ENCODE measurements at regions not wholly inside any gene's neighbourhood (a gene's known extent, or its start where the extent isn't known, plus 50 kb on each side); places are given as distances from the start of the nearest gene placed in this dataset.

DNA sequence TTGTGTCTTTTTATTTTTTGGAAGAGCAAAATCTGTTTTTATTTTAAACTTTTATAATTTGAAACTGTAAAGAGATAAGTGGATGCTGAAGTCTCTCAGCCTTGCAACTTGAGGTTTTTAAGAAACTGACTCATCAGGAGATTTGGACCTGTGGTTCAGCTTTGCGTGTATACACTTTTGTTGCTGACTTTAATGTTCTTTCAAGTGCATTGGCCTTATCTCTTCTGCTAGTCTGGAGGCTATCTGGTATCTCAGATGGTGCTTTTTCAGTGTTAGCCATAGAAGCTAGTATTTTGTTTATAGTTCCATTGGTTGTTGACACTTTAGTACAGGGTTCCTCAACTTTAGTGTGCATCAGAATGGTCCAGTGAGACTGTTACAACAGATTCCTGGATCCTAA lies 504.0 kb upstream of the SPTLC3 start:
- TF ChIP-seq POLR2A (IDR thresholded peaks at IDR 0.05; ENCODE audit: low read length) = no peak
- TF ChIP-seq GATA1 (IDR thresholded peaks at IDR 0.05; ENCODE audit: low read depth, low read length) = no peak
